WTC11 (cell line): ENCODE measurements at regions not wholly inside any gene's neighbourhood (a gene's known extent, or its start where the extent isn't known, plus 50 kb on each side); places are given as distances from the start of the nearest gene placed in this dataset.
"Not testable (repeated sequence)": the region's sequence is repeated elsewhere in the genome, so short reads cannot be mapped to it uniquely, and the experiment has no call there.

Source experiments
- ATAC-seq: fragments of 200-7000 bp; cut with Tn5 transposase; 2 replicates; pipeline ENCODE4 v1.10.0; 2021; ENCODE audit warnings: mild to moderate bottlenecking, moderate library complexity
- CTCF ChIA-PET: fragments of 300-600 bp; sonication (Branson Sonifier 250); formaldehyde crosslinking; loops from one replicate; lab custom pipeline; 2021; ENCODE audit warnings: antibody characterized with exemption; lab: Charles Lee
- POLR2A ChIA-PET: fragments of 350-600 bp; sonication (Branson Sonifier 250); formaldehyde crosslinking; loops from one replicate; lab custom pipeline; 2021; ENCODE audit warnings: antibody characterized with exemption; lab: Charles Lee
- DNase-seq: peaks from one replicate; pipeline ENCODE4 v3.0.0; 2021; ENCODE audit warnings: low spot score
- H3K27ac Mint-ChIP-seq: 2 replicates; pipeline ENCODE4 v1.8.0; 2021; ENCODE audit warnings: mixed read lengths
- H3K27me3 Mint-ChIP-seq: 2 replicates; pipeline ENCODE4 v1.8.0; 2021; ENCODE audit warnings: low read depth, mild to moderate bottlenecking, moderate library complexity, mixed read lengths
- H3K36me3 Mint-ChIP-seq: 2 replicates; pipeline ENCODE4 v1.8.0; 2021; ENCODE audit warnings: mixed read lengths
- H3K4me1 Mint-ChIP-seq: 2 replicates; pipeline ENCODE4 v1.8.0; 2022; ENCODE audit warnings: mixed read lengths
- H3K4me3 Mint-ChIP-seq: 2 replicates; pipeline ENCODE4 v1.8.0; 2021; ENCODE audit warnings: mild to moderate bottlenecking, moderate library complexity, mixed read lengths
- H3K9me3 Mint-ChIP-seq: 2 replicates; pipeline ENCODE4 v1.8.0; 2021; ENCODE audit warnings: mixed read lengths
- CBFB ChIP-seq: sonication (generic); formaldehyde crosslinking; IDR thresholded peaks from 2 replicates; pipeline ENCODE4 v1.8.1; 2022; ENCODE audit warnings: mild to moderate bottlenecking, low read depth, missing genetic modification reagents
- CREM ChIP-seq: sonication (generic); formaldehyde crosslinking; IDR thresholded peaks from 2 replicates; pipeline ENCODE4 v1.8.1; 2022; ENCODE audit warnings: mild to moderate bottlenecking, missing genetic modification reagents, moderate library complexity
- EMX1 ChIP-seq: fragments of 250-450 bp; sonication (Bioruptor Pico); IDR thresholded peaks from 2 replicates; pipeline ENCODE4 v1.8.0; 2021; ENCODE audit warnings: mild to moderate bottlenecking
- GTF2I ChIP-seq: fragments of 250-450 bp; sonication (Bioruptor Pico); conservative IDR thresholded peaks from 2 replicates; pipeline ENCODE4 v1.4.0; 2021; ENCODE audit warnings: mild to moderate bottlenecking
- KAT7 ChIP-seq: sonication (generic); formaldehyde crosslinking; IDR thresholded peaks from 2 replicates; pipeline ENCODE4 v1.8.1; 2023; ENCODE audit warnings: missing genetic modification reagents, mild to moderate bottlenecking, borderline replicate concordance
- MYBL2 ChIP-seq: sonication (generic); formaldehyde crosslinking; IDR thresholded peaks from 2 replicates; pipeline ENCODE4 v1.8.1; 2023; ENCODE audit warnings: mild to moderate bottlenecking, moderate library complexity, missing genetic modification reagents
- NFATC4 ChIP-seq: fragments of 250-450 bp; sonication (Bioruptor Pico); IDR thresholded peaks from 2 replicates; pipeline ENCODE4 v1.9.0; 2021; ENCODE audit warnings: mild to moderate bottlenecking
- SOX15 ChIP-seq: fragments of 250-450 bp; sonication (Bioruptor Pico); IDR thresholded peaks from 2 replicates; pipeline ENCODE4 v1.9.0; 2021; ENCODE audit warnings: mild to moderate bottlenecking
- SP1 ChIP-seq: sonication (generic); formaldehyde crosslinking; conservative IDR thresholded peaks from 2 replicates; pipeline ENCODE4 v1.8.1; 2022; ENCODE audit warnings: missing genetic modification reagents
- TEAD1 ChIP-seq: sonication (generic); formaldehyde crosslinking; IDR thresholded peaks from 2 replicates; pipeline ENCODE4 v1.8.0; 2022; ENCODE audit warnings: mild to moderate bottlenecking, missing genetic modification reagents
- TP53 ChIP-seq: sonication (generic); formaldehyde crosslinking; IDR thresholded peaks from 2 replicates; pipeline ENCODE4 v1.8.1; 2023; ENCODE audit warnings: mild to moderate bottlenecking, missing genetic modification reagents
- ZNF232 ChIP-seq: sonication (generic); formaldehyde crosslinking; IDR thresholded peaks from 2 replicates; pipeline ENCODE4 v1.8.0; 2022; ENCODE audit warnings: mild to moderate bottlenecking, missing genetic modification reagents
- ZNF396 ChIP-seq: fragments of 250-450 bp; sonication (Bioruptor Pico); IDR thresholded peaks from 2 replicates; pipeline ENCODE4 v1.8.0; 2021; ENCODE audit warnings: mild to moderate bottlenecking, moderate library complexity, borderline replicate concordance
- ZNF416 ChIP-seq: fragments of 250-450 bp; sonication (Bioruptor Pico); IDR thresholded peaks from 2 replicates; pipeline ENCODE4 v1.9.0; 2021; ENCODE audit warnings: mild to moderate bottlenecking, inconsistent platforms
- TF ChIP-seq, protein P1 (sequence below): fragments of 250-450 bp; sonication (Bioruptor Pico); IDR thresholded peaks from 2 replicates; pipeline ENCODE4 v1.9.0; 2021; ENCODE audit warnings: mild to moderate bottlenecking
- TF ChIP-seq, protein P2 (sequence below): sonication (generic); formaldehyde crosslinking; IDR thresholded peaks from 2 replicates; pipeline ENCODE4 v1.8.0; 2023; ENCODE audit warnings: missing genetic modification reagents
- TF ChIP-seq, protein P3 (sequence below): sonication (generic); formaldehyde crosslinking; IDR thresholded peaks from 2 replicates; pipeline ENCODE4 v1.8.0; 2022; ENCODE audit warnings: mild to moderate bottlenecking, missing genetic modification reagents
- TF ChIP-seq, protein P4 (sequence below): sonication (generic); formaldehyde crosslinking; IDR thresholded peaks from 2 replicates; pipeline ENCODE4 v1.8.0; 2022; ENCODE audit warnings: missing genetic modification reagents
- TF ChIP-seq, protein P5 (sequence below): sonication (generic); formaldehyde crosslinking; IDR thresholded peaks from 2 replicates; pipeline ENCODE4 v1.8.1; 2023; ENCODE audit warnings: mild to moderate bottlenecking, missing genetic modification reagents, moderate library complexity
- TF ChIP-seq, protein P6 (sequence below): sonication (generic); formaldehyde crosslinking; IDR thresholded peaks from 2 replicates; pipeline ENCODE4 v1.8.0; 2022; ENCODE audit warnings: mild to moderate bottlenecking, missing genetic modification reagents
- TF ChIP-seq, protein P7 (sequence below): fragments of 200-600 bp; IDR thresholded peaks from 2 replicates; pipeline ENCODE4 v1.8.0; 2022; ENCODE audit warnings: antibody characterized with exemption
- TF ChIP-seq, protein P8 (sequence below): sonication (generic); formaldehyde crosslinking; conservative IDR thresholded peaks from 2 replicates; pipeline ENCODE4 v1.8.1; 2023; ENCODE audit warnings: mild to moderate bottlenecking, low read depth, missing genetic modification reagents, moderate library complexity

DNA sequence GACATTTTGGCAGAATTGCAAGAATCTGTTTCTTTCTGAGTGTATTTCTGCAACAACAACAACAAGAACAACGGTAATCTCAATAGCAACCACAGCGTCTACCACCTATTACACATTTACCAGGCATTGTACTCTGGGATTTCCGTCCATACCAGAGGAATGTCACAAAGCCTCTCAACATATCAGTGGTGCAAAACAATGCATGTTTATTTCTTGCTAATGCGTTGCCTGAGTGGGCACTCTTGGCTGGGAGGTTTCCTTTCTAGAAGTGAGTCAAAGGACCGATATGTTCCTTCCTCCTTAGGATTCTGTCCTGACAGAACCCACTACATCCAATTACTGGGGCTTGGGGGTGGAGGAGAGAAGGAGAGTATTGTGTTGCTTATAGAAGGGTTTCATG, 585.6 kb downstream of the TSN start (continued):
- TF ChIP-seq, protein P1, sequence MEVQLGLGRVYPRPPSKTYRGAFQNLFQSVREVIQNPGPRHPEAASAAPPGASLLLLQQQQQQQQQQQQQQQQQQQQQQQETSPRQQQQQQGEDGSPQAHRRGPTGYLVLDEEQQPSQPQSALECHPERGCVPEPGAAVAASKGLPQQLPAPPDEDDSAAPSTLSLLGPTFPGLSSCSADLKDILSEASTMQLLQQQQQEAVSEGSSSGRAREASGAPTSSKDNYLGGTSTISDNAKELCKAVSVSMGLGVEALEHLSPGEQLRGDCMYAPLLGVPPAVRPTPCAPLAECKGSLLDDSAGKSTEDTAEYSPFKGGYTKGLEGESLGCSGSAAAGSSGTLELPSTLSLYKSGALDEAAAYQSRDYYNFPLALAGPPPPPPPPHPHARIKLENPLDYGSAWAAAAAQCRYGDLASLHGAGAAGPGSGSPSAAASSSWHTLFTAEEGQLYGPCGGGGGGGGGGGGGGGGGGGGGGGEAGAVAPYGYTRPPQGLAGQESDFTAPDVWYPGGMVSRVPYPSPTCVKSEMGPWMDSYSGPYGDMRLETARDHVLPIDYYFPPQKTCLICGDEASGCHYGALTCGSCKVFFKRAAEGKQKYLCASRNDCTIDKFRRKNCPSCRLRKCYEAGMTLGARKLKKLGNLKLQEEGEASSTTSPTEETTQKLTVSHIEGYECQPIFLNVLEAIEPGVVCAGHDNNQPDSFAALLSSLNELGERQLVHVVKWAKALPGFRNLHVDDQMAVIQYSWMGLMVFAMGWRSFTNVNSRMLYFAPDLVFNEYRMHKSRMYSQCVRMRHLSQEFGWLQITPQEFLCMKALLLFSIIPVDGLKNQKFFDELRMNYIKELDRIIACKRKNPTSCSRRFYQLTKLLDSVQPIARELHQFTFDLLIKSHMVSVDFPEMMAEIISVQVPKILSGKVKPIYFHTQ: no peak
- TF ChIP-seq KAT7 (CRISPR knock-in tag) (no peak), ZNF416 (CRISPR knock-in tag) (no peak), EMX1 (CRISPR knock-in tag) (no peak), CREM (CRISPR knock-in tag) (no peak), ZNF232 (no peak), SP1 (CRISPR knock-in tag) (no peak), SOX15 (CRISPR knock-in tag) (no peak)
- TF ChIP-seq, protein P2, sequence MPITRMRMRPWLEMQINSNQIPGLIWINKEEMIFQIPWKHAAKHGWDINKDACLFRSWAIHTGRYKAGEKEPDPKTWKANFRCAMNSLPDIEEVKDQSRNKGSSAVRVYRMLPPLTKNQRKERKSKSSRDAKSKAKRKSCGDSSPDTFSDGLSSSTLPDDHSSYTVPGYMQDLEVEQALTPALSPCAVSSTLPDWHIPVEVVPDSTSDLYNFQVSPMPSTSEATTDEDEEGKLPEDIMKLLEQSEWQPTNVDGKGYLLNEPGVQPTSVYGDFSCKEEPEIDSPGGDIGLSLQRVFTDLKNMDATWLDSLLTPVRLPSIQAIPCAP (CRISPR knock-in tag): no peak

DNA sequence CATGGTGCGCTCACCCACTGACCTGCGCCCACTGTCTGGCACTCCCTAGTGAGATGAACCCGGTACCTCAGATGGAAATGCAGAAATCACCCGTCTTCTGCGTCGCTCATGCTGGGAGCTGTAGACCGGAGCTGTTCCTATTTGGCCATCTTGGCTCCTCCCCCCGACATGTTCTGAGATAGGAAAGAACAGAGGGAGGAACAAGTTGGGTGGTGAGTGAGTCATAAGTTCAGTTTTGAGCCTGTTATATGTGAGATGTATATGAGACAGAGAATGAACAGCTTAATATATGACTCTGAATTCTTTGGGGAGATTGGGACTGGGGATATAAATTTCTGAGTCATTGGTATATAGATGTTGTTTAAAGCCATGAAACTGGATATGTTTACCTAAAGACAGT, 596.7 kb downstream of the TSN start:
- H3K27ac Mint-ChIP-seq, H3K36me3 Mint-ChIP-seq, H3K27me3 Mint-ChIP-seq, CTCF ChIA-PET, POLR2A ChIA-PET, DNase-seq, H3K4me3 Mint-ChIP-seq, H3K4me1 Mint-ChIP-seq, ATAC-seq: not testable (repeated sequence)
- H3K9me3 Mint-ChIP-seq: peaks cover 18% of the 10 kb centered on the region

DNA sequence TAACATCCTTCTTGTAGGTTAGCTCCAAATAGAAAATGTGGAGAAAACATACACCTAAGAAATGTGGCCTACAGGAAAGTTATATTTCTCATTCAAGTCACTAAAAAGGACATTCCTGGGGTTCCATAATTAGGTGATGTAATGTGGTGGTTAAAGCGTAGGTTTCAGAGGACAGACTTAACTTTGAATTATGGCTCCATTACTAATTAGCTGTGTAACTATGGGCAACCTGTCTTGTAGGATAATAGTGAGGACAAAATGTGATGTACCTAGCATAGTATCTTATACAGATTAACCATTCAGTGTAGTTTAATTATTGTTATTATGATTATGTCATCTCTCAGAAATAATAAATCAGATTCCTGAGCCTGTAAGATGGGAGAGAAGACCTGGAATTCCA, 602.5 kb downstream of the TSN start:
- no peak overlapping the region for H3K4me3 Mint-ChIP-seq
- no peak overlapping the region for H3K27ac Mint-ChIP-seq
- ChIA-PET CTCF (no interaction called here), POLR2A (no interaction called here)
- H3K4me1 Mint-ChIP-seq: no peaks in the 10 kb centered on the region
- H3K36me3 Mint-ChIP-seq: no peaks in the 10 kb centered on the region
- no peaks in the 10 kb centered on the region for H3K27me3 Mint-ChIP-seq
- peaks cover 11% of the 10 kb centered on the region for H3K9me3 Mint-ChIP-seq
- DNase-seq: no peak
- ATAC-seq: no peak
- TF ChIP-seq NFATC4 (no peak), SP1 (CRISPR knock-in tag) (no peak), TP53 (CRISPR knock-in tag) (no peak), GTF2I (CRISPR knock-in tag) (no peak), ZNF396 (CRISPR knock-in tag) (no peak), MYBL2 (CRISPR knock-in tag) (no peak), TEAD1 (CRISPR knock-in tag) (no peak), CBFB (CRISPR knock-in tag) (no peak)
- TF ChIP-seq, protein P3, sequence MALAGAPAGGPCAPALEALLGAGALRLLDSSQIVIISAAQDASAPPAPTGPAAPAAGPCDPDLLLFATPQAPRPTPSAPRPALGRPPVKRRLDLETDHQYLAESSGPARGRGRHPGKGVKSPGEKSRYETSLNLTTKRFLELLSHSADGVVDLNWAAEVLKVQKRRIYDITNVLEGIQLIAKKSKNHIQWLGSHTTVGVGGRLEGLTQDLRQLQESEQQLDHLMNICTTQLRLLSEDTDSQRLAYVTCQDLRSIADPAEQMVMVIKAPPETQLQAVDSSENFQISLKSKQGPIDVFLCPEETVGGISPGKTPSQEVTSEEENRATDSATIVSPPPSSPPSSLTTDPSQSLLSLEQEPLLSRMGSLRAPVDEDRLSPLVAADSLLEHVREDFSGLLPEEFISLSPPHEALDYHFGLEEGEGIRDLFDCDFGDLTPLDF (CRISPR knock-in tag): no peak
- TF ChIP-seq, protein P4, sequence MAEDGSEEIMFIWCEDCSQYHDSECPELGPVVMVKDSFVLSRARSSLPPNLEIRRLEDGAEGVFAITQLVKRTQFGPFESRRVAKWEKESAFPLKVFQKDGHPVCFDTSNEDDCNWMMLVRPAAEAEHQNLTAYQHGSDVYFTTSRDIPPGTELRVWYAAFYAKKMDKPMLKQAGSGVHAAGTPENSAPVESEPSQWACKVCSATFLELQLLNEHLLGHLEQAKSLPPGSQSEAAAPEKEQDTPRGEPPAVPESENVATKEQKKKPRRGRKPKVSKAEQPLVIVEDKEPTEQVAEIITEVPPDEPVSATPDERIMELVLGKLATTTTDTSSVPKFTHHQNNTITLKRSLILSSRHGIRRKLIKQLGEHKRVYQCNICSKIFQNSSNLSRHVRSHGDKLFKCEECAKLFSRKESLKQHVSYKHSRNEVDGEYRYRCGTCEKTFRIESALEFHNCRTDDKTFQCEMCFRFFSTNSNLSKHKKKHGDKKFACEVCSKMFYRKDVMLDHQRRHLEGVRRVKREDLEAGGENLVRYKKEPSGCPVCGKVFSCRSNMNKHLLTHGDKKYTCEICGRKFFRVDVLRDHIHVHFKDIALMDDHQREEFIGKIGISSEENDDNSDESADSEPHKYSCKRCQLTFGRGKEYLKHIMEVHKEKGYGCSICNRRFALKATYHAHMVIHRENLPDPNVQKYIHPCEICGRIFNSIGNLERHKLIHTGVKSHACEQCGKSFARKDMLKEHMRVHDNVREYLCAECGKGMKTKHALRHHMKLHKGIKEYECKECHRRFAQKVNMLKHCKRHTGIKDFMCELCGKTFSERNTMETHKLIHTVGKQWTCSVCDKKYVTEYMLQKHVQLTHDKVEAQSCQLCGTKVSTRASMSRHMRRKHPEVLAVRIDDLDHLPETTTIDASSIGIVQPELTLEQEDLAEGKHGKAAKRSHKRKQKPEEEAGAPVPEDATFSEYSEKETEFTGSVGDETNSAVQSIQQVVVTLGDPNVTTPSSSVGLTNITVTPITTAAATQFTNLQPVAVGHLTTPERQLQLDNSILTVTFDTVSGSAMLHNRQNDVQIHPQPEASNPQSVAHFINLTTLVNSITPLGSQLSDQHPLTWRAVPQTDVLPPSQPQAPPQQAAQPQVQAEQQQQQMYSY: no peak
- TF ChIP-seq, protein P5, sequence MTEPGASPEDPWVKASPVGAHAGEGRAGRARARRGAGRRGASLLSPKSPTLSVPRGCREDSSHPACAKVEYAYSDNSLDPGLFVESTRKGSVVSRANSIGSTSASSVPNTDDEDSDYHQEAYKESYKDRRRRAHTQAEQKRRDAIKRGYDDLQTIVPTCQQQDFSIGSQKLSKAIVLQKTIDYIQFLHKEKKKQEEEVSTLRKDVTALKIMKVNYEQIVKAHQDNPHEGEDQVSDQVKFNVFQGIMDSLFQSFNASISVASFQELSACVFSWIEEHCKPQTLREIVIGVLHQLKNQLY (CRISPR knock-in tag): no peak
- TF ChIP-seq, protein P6, sequence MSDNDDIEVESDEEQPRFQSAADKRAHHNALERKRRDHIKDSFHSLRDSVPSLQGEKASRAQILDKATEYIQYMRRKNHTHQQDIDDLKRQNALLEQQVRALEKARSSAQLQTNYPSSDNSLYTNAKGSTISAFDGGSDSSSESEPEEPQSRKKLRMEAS (CRISPR knock-in tag): no peak
- TF ChIP-seq, protein P7, sequence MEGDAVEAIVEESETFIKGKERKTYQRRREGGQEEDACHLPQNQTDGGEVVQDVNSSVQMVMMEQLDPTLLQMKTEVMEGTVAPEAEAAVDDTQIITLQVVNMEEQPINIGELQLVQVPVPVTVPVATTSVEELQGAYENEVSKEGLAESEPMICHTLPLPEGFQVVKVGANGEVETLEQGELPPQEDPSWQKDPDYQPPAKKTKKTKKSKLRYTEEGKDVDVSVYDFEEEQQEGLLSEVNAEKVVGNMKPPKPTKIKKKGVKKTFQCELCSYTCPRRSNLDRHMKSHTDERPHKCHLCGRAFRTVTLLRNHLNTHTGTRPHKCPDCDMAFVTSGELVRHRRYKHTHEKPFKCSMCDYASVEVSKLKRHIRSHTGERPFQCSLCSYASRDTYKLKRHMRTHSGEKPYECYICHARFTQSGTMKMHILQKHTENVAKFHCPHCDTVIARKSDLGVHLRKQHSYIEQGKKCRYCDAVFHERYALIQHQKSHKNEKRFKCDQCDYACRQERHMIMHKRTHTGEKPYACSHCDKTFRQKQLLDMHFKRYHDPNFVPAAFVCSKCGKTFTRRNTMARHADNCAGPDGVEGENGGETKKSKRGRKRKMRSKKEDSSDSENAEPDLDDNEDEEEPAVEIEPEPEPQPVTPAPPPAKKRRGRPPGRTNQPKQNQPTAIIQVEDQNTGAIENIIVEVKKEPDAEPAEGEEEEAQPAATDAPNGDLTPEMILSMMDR: no peak
- TF ChIP-seq, protein P8, sequence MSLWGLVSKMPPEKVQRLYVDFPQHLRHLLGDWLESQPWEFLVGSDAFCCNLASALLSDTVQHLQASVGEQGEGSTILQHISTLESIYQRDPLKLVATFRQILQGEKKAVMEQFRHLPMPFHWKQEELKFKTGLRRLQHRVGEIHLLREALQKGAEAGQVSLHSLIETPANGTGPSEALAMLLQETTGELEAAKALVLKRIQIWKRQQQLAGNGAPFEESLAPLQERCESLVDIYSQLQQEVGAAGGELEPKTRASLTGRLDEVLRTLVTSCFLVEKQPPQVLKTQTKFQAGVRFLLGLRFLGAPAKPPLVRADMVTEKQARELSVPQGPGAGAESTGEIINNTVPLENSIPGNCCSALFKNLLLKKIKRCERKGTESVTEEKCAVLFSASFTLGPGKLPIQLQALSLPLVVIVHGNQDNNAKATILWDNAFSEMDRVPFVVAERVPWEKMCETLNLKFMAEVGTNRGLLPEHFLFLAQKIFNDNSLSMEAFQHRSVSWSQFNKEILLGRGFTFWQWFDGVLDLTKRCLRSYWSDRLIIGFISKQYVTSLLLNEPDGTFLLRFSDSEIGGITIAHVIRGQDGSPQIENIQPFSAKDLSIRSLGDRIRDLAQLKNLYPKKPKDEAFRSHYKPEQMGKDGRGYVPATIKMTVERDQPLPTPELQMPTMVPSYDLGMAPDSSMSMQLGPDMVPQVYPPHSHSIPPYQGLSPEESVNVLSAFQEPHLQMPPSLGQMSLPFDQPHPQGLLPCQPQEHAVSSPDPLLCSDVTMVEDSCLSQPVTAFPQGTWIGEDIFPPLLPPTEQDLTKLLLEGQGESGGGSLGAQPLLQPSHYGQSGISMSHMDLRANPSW (CRISPR knock-in tag): no peak
